GM19452 (cell line): ENCODE measurements at regions not wholly inside any gene's neighbourhood (a gene's known extent, or its start where the extent isn't known, plus 50 kb on each side); places are given as distances from the start of the nearest gene placed in this dataset.
"Not testable (repeated sequence)": the region's sequence is repeated elsewhere in the genome, so short reads cannot be mapped to it uniquely, and the experiment has no call there.

Experiments
- ATAC-seq: cut with Tn5 transposase; IDR thresholded peaks from one replicate; pipeline ENCODE4 v1.9.1; 2021; ENCODE audit not compliant: unreplicated experiment

GRCh38 chr2:194870974-194871535 lies 786.0 kb upstream of the SLC39A10 start:
- no peak for ATAC-seq

GRCh38 chr2:194867328-194867727 lies 789.7 kb upstream of the SLC39A10 start:
- ATAC-seq, result no peak

GRCh38 chr2:194854941-194855340 lies 802.1 kb upstream of the SLC39A10 start:
- no peak for ATAC-seq

GRCh38 chr2:194842871-194843270 lies 814.2 kb upstream of the SLC39A10 start:
- ATAC-seq, result no peak

GRCh38 chr2:194834371-194834770 lies 822.7 kb upstream of the SLC39A10 start:
- not testable (repeated sequence) for ATAC-seq

- no peak for ATAC-seq
Observed at GRCh38 chr2:194826241-194826640, 830.8 kb upstream of the SLC39A10 start.

- no peak for ATAC-seq
Observed at GRCh38 chr2:194824450-194824849, 832.6 kb upstream of the SLC39A10 start.

GRCh38 chr2:194822657-194823056 lies 834.4 kb upstream of the SLC39A10 start:
- ATAC-seq, result no peak

- no peak for ATAC-seq
Observed at GRCh38 chr2:194822097-194822496, 834.9 kb upstream of the SLC39A10 start.

- no peak for ATAC-seq
Observed at GRCh38 chr2:194819367-194819766, 837.7 kb upstream of the SLC39A10 start.

- ATAC-seq, result no peak
Observed at GRCh38 chr2:194815475-194815874, 841.6 kb upstream of the SLC39A10 start.

- ATAC-seq, result no peak
Observed at GRCh38 chr2:194802589-194802988, 854.4 kb upstream of the SLC39A10 start.

GRCh38 chr2:194787071-194787470 lies 870.0 kb upstream of the SLC39A10 start:
- not testable (repeated sequence) for ATAC-seq

- not testable (repeated sequence) for ATAC-seq
Observed at GRCh38 chr2:194771394-194771793, 885.6 kb upstream of the SLC39A10 start.

GRCh38 chr2:194769030-194769429 lies 888.0 kb upstream of the SLC39A10 start:
- ATAC-seq, result no peak

GRCh38 chr2:194765723-194766122 lies 891.3 kb upstream of the SLC39A10 start:
- no peak for ATAC-seq

GRCh38 chr2:194750926-194751325 lies 906.1 kb upstream of the SLC39A10 start:
- no peak for ATAC-seq

GRCh38 chr2:194745557-194746146 lies 911.4 kb upstream of the SLC39A10 start:
- no peak for ATAC-seq

GRCh38 chr2:194742706-194743105 lies 914.3 kb upstream of the SLC39A10 start:
- no peak for ATAC-seq

- no peak for ATAC-seq
Observed at GRCh38 chr2:194739217-194739616, 917.8 kb upstream of the SLC39A10 start.

GRCh38 chr2:194735837-194736542 lies 921.0 kb upstream of the SLC39A10 start:
- ATAC-seq, result no peak

GRCh38 chr2:194730266-194730665 lies 926.8 kb upstream of the SLC39A10 start:
- ATAC-seq, result no peak
